Embryonic facial prominence (tissue), 1 donor: ENCODE measurements at regions not wholly inside any gene's neighbourhood (a gene's known extent, or its start where the extent isn't known, plus 50 kb on each side); places are given as distances from the start of the nearest gene placed in this dataset.

Experiments used
- DNase-seq: peaks from one replicate; pipeline ENCODE4 v3.0.0-alpha.2; 2016; ENCODE audit errors: extremely low spot score

DNA sequence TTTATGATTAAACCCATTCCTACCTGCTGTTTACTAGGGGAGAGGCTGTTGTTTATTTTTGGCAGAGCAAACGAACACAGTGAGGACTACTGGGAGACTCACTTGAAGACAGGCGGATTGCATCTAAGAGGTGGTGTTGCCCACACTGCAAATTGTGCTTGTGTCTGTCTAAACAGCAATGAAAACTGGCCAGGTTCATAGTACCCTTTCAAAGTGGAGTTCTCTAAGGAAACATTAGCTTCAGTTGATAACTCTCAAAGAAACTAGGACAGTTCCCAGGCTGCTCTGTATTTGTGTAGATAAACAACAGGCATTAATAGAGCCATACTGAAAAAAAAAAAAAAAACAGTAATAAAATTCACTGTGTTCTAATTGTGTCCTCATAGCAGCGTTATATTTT, 466.0 kb upstream of the RGS6 start:
- DNase-seq = no peak

DNA sequence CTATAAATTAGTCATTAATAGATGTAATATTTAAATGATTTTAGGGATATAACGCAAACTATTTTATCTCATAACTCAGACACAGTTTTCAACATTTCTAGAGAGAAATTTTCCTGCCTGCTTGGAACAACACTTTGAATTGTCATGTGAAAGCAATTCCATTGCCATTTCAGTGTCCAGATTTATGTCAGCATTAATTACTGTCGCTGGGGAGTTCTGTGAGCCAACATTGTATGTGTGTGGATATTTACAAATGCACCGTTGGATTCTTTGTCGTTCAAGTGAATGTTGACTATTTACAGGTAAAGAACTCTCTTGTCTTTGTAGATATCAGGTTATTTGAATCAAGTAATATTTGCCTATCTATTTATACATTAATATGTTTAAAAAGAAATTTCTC, 465.3 kb upstream of the RGS6 start:
- no peak for DNase-seq

- no peak for DNase-seq
These were observed 464.8 kb upstream of the RGS6 start for GRCh38 chr14:71467361-71467811.

GRCh38 chr14:71468701-71469100, 463.5 kb upstream of the RGS6 start:
- DNase-seq = no peak

DNA sequence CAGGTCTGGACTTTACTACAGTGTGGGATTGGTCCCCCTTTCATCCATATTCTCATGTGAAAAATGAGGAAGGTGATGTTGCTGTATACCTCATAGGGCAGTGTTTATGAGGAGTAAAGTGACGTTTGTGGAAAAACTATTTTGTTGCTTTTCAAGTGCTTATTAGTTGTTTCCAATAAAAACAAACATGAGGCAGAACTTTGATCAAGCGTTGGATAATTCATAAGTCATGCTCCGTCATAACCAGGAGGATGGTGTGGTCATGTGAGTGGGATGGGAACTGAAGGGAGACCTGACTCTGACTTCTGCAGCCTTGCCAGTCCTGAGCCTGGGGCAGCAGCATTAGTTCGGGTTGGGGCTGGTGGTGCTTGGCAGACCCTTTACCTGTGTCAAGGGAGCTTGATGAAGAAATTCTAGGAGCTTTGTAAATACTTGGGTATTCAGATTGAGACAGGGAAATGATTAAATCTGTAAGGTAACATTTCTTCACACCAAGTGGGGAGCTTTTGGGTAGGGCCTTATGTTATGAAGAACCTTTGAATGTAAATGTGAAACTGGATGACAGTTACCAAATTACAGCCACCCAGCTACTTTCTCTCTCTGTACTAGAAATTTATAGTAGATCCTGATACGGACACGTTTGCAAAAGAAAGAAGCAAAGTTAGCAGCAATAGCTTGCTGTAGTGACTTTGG, 462.4 kb upstream of the RGS6 start:
- DNase-seq = no peak

DNA sequence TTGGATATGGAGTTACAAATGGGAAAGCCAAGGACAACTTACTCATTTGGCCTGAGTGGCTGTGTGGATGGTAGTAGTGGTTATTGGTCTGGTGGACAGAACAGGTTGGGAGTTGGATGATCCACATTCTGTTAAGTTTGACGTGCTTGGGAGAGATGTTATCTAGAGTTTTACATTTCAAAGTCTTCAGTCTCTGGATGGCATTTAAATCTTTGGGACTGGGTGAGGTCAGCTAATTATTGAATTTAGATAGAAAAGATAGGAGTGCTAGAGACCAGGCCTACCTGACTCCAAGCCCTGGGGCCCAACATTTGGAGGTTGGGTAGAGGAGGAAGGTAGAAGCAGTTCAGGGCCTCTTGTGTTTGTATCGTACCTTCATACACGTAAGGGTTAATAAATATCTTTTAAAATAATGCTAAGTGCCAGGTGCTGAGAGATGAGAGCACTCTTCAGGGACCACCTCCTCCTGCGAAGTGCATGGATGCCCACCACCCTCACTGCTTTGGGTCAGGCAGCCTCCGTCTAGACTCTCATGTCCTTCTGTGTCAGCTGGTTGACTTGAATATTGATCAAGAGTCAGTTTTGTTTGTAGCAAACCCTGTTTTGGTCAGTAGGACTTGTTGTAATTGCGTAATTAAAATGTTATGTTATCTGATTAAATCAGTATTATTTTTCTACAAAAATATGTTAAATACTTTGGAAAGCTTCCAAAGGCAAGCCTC, 460.4 kb upstream of the RGS6 start:
- no peak for DNase-seq

- DNase-seq = no peak
These were observed 459.6 kb upstream of the RGS6 start for GRCh38 chr14:71472356-71473340.

DNA sequence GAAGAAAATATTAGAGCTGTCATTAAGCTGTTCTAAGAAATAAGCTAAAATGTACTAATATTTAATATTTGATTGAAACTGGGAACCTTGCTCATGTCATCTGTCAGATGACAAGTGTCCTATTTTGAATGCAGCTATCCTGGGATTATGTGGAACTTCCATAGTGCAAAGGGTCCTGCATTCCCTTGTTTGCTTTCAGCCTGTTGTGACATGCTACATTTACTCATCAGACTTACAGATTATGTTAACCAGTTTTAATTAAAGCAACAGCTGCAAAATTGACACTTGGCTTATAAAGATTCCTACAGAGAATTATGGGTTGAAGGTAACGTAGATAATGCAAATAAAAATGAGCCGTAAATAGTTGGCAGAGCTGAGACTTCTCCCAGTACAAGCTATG, 458.4 kb upstream of the RGS6 start:
- no peak for DNase-seq

GRCh38 chr14:71474301-71475265, 457.6 kb upstream of the RGS6 start:
- DNase-seq = no peak

GRCh38 chr14:71475916-71476315, 456.3 kb upstream of the RGS6 start:
- DNase-seq = no peak

GRCh38 chr14:71478542-71478941, 453.7 kb upstream of the RGS6 start:
- no peak for DNase-seq

GRCh38 chr14:71481021-71481654, 451.1 kb upstream of the RGS6 start:
- DNase-seq = no peak

- no peak for DNase-seq
These were observed 449.6 kb upstream of the RGS6 start for GRCh38 chr14:71482671-71483070.

GRCh38 chr14:71483154-71483553, 449.1 kb upstream of the RGS6 start:
- DNase-seq = no peak

- no peak for DNase-seq
These were observed 446.4 kb upstream of the RGS6 start for GRCh38 chr14:71485833-71486232.

GRCh38 chr14:71486279-71486678, 445.9 kb upstream of the RGS6 start:
- no peak for DNase-seq

- no peak for DNase-seq
These were observed 444.8 kb upstream of the RGS6 start for GRCh38 chr14:71487449-71487848.

DNA sequence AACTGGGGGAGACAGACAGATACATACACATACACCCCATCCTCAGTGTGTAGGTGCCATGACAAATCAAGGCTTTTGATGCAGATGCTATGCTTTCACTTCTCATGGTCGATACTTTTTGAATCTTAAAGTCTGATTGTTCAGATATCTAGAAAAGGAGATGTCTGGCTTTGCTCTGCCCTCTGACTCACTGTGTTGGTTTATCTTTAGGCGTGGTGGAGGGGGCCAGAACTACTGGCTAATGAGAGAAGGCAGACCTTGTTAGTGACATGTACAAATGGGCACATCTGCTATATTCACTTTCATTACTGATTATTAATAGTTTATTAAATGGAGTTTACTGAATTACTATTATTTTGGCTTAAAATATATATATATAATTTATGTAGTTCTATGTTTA, 444.3 kb upstream of the RGS6 start:
- DNase-seq = no peak

- no peak for DNase-seq
These were observed 443.5 kb upstream of the RGS6 start for GRCh38 chr14:71488703-71489191.

DNA sequence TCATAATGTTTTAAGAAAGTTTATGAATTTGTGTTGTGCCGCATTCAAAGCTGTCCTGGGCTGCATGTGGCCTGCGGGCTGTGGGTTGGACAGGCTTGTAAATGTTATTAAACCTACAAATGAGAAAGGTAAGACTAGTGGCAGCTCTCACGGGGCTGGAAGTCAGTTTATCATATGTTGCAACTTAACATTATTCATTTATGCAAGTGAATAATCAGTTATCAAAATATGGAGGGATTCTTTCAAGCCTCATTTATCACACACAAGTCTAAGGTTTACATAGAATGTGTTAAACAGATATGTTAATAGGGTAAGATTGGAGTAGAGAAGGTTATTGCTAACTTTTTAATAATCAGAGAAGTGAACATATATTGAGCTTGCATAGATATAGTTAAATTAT, 442.5 kb upstream of the RGS6 start:
- DNase-seq = no peak
